WTC11 (cell line): ENCODE measurements at regions not wholly inside any gene's neighbourhood (a gene's known extent, or its start where the extent isn't known, plus 50 kb on each side); places are given as distances from the start of the nearest gene placed in this dataset.

Source experiments
- ATAC-seq: fragments of 200-7000 bp; cut with Tn5 transposase; 2 replicates; pipeline ENCODE4 v1.10.0; 2021; ENCODE audit warnings: mild to moderate bottlenecking, moderate library complexity
- CTCF ChIA-PET: fragments of 300-600 bp; sonication (Branson Sonifier 250); formaldehyde crosslinking; loops from one replicate; lab custom pipeline; 2021; ENCODE audit warnings: antibody characterized with exemption; lab: Charles Lee
- POLR2A ChIA-PET: fragments of 350-600 bp; sonication (Branson Sonifier 250); formaldehyde crosslinking; loops from one replicate; lab custom pipeline; 2021; ENCODE audit warnings: antibody characterized with exemption; lab: Charles Lee
- DNase-seq: peaks from one replicate; pipeline ENCODE4 v3.0.0; 2021; ENCODE audit warnings: low spot score
- H3K27ac Mint-ChIP-seq: 2 replicates; pipeline ENCODE4 v1.8.0; 2021; ENCODE audit warnings: mixed read lengths
- H3K27me3 Mint-ChIP-seq: 2 replicates; pipeline ENCODE4 v1.8.0; 2021; ENCODE audit warnings: low read depth, mild to moderate bottlenecking, moderate library complexity, mixed read lengths
- H3K36me3 Mint-ChIP-seq: 2 replicates; pipeline ENCODE4 v1.8.0; 2021; ENCODE audit warnings: mixed read lengths
- H3K4me1 Mint-ChIP-seq: 2 replicates; pipeline ENCODE4 v1.8.0; 2022; ENCODE audit warnings: mixed read lengths
- H3K4me3 Mint-ChIP-seq: 2 replicates; pipeline ENCODE4 v1.8.0; 2021; ENCODE audit warnings: mild to moderate bottlenecking, moderate library complexity, mixed read lengths
- H3K9me3 Mint-ChIP-seq: 2 replicates; pipeline ENCODE4 v1.8.0; 2021; ENCODE audit warnings: mixed read lengths
- ATF1 ChIP-seq: sonication (generic); formaldehyde crosslinking; IDR thresholded peaks from 2 replicates; pipeline ENCODE4 v1.8.1; 2023; ENCODE audit warnings: mild to moderate bottlenecking, moderate library complexity, missing genetic modification reagents
- CREM ChIP-seq: sonication (generic); formaldehyde crosslinking; IDR thresholded peaks from 2 replicates; pipeline ENCODE4 v1.8.1; 2022; ENCODE audit warnings: mild to moderate bottlenecking, missing genetic modification reagents, moderate library complexity
- ELF4 ChIP-seq: sonication (generic); formaldehyde crosslinking; IDR thresholded peaks from 2 replicates; pipeline ENCODE4 v1.8.1; 2022; ENCODE audit warnings: low read depth, mild to moderate bottlenecking, moderate library complexity, missing genetic modification reagents
- GRHL2 ChIP-seq: fragments of 250-450 bp; sonication (Bioruptor Pico); IDR thresholded peaks from 2 replicates; pipeline ENCODE4 v1.8.0; 2022; ENCODE audit warnings: mild to moderate bottlenecking, moderate library complexity; ENCODE audit not compliant: insufficient replicate concordance, severe bottlenecking
- IRF2 ChIP-seq: sonication (generic); formaldehyde crosslinking; IDR thresholded peaks from 2 replicates; pipeline ENCODE4 v1.8.0; 2022; ENCODE audit warnings: low read depth, missing genetic modification reagents, borderline replicate concordance
- KAT7 ChIP-seq: sonication (generic); formaldehyde crosslinking; IDR thresholded peaks from 2 replicates; pipeline ENCODE4 v1.8.1; 2023; ENCODE audit warnings: missing genetic modification reagents, mild to moderate bottlenecking, borderline replicate concordance
- TCF7 ChIP-seq: sonication (generic); formaldehyde crosslinking; IDR thresholded peaks from 2 replicates; pipeline ENCODE4 v1.8.0; 2022; ENCODE audit warnings: mild to moderate bottlenecking, low read depth, missing genetic modification reagents, moderate library complexity
- TP53 ChIP-seq: sonication (generic); formaldehyde crosslinking; IDR thresholded peaks from 2 replicates; pipeline ENCODE4 v1.8.1; 2023; ENCODE audit warnings: mild to moderate bottlenecking, missing genetic modification reagents
- ZNF232 ChIP-seq: sonication (generic); formaldehyde crosslinking; IDR thresholded peaks from 2 replicates; pipeline ENCODE4 v1.8.0; 2022; ENCODE audit warnings: mild to moderate bottlenecking, missing genetic modification reagents
- ZNF263 ChIP-seq: sonication (generic); formaldehyde crosslinking; IDR thresholded peaks from 2 replicates; pipeline ENCODE4 v1.8.1; 2022; ENCODE audit warnings: low read depth, mild to moderate bottlenecking, moderate library complexity, missing genetic modification reagents
- ZNF396 ChIP-seq: fragments of 250-450 bp; sonication (Bioruptor Pico); IDR thresholded peaks from 2 replicates; pipeline ENCODE4 v1.8.0; 2021; ENCODE audit warnings: mild to moderate bottlenecking, moderate library complexity, borderline replicate concordance
- TF ChIP-seq, protein P1 (sequence below): sonication (generic); formaldehyde crosslinking; IDR thresholded peaks from 2 replicates; pipeline ENCODE4 v1.8.1; 2022; ENCODE audit warnings: low read depth, mild to moderate bottlenecking, moderate library complexity, missing genetic modification reagents, borderline replicate concordance
- TF ChIP-seq, protein P2 (sequence below): sonication (generic); formaldehyde crosslinking; IDR thresholded peaks from 2 replicates; pipeline ENCODE4 v1.8.1; 2022; ENCODE audit warnings: low read depth, missing genetic modification reagents, borderline replicate concordance
- TF ChIP-seq, protein P3 (sequence below): sonication (generic); formaldehyde crosslinking; conservative IDR thresholded peaks from 2 replicates; pipeline ENCODE4 v1.8.1; 2023; ENCODE audit warnings: mild to moderate bottlenecking, low read depth, missing genetic modification reagents, moderate library complexity
- TF ChIP-seq, protein P4 (sequence below): sonication (generic); formaldehyde crosslinking; IDR thresholded peaks from 2 replicates; pipeline ENCODE4 v1.8.0; 2022; ENCODE audit warnings: mild to moderate bottlenecking, missing genetic modification reagents
- TF ChIP-seq, protein P5 (sequence below): sonication (generic); formaldehyde crosslinking; IDR thresholded peaks from 2 replicates; pipeline ENCODE4 v1.8.0; 2023; ENCODE audit warnings: missing genetic modification reagents, mild to moderate bottlenecking, borderline replicate concordance
- TF ChIP-seq, protein P6 (sequence below): sonication (generic); formaldehyde crosslinking; IDR thresholded peaks from 2 replicates; pipeline ENCODE4 v1.8.0; 2022; ENCODE audit warnings: mild to moderate bottlenecking, missing genetic modification reagents
- TF ChIP-seq, protein P7 (sequence below): sonication (generic); formaldehyde crosslinking; conservative IDR thresholded peaks from 2 replicates; pipeline ENCODE4 v1.8.1; 2022; ENCODE audit warnings: mild to moderate bottlenecking, missing genetic modification reagents

DNA sequence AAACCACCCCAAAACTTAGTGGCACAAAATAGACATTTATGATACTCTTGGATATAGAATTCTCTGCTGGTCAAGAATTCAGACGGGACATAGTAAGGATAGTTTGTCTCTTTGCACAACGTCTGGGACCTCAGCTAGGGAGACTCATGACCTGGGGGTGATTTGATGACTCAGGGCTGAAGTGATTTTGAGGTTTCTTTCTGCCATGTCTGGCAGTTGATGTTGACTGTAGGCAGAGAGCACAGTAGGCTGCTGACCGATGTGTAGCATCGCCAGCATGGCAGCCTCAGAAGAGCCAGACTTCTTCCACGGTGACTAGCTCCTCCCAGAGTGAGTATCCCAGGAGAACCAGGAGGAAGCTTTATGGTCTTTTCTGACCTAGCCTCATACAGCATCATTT lies 88.9 kb upstream of the FRMD6 start:
- no peak for ATAC-seq
- Mint-ChIP-seq H3K36me3 (no peaks in the 10 kb centered on the region), H3K4me3 (no peak overlapping the region), H3K4me1 (peaks cover 32% of the 10 kb centered on the region), H3K27me3 (no peaks in the 10 kb centered on the region), H3K9me3 (no peaks in the 10 kb centered on the region; the same call in 1 of the 2 replicates), H3K27ac (no peak overlapping the region)
- TF ChIP-seq, protein P1, sequence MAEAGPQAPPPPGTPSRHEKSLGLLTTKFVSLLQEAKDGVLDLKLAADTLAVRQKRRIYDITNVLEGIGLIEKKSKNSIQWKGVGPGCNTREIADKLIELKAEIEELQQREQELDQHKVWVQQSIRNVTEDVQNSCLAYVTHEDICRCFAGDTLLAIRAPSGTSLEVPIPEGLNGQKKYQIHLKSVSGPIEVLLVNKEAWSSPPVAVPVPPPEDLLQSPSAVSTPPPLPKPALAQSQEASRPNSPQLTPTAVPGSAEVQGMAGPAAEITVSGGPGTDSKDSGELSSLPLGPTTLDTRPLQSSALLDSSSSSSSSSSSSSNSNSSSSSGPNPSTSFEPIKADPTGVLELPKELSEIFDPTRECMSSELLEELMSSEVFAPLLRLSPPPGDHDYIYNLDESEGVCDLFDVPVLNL, result no peak
- no peak for TF ChIP-seq ZNF232 (CRISPR knock-in tag)
- TF ChIP-seq, protein P2, sequence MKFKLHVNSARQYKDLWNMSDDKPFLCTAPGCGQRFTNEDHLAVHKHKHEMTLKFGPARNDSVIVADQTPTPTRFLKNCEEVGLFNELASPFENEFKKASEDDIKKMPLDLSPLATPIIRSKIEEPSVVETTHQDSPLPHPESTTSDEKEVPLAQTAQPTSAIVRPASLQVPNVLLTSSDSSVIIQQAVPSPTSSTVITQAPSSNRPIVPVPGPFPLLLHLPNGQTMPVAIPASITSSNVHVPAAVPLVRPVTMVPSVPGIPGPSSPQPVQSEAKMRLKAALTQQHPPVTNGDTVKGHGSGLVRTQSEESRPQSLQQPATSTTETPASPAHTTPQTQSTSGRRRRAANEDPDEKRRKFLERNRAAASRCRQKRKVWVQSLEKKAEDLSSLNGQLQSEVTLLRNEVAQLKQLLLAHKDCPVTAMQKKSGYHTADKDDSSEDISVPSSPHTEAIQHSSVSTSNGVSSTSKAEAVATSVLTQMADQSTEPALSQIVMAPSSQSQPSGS, result no peak
- no peak for TF ChIP-seq ELF4 (CRISPR knock-in tag)
- no peak for TF ChIP-seq GRHL2 (CRISPR knock-in tag)
- no peak for TF ChIP-seq IRF2
- no peak for TF ChIP-seq ZNF396 (CRISPR knock-in tag)
- TF ChIP-seq, protein P3, sequence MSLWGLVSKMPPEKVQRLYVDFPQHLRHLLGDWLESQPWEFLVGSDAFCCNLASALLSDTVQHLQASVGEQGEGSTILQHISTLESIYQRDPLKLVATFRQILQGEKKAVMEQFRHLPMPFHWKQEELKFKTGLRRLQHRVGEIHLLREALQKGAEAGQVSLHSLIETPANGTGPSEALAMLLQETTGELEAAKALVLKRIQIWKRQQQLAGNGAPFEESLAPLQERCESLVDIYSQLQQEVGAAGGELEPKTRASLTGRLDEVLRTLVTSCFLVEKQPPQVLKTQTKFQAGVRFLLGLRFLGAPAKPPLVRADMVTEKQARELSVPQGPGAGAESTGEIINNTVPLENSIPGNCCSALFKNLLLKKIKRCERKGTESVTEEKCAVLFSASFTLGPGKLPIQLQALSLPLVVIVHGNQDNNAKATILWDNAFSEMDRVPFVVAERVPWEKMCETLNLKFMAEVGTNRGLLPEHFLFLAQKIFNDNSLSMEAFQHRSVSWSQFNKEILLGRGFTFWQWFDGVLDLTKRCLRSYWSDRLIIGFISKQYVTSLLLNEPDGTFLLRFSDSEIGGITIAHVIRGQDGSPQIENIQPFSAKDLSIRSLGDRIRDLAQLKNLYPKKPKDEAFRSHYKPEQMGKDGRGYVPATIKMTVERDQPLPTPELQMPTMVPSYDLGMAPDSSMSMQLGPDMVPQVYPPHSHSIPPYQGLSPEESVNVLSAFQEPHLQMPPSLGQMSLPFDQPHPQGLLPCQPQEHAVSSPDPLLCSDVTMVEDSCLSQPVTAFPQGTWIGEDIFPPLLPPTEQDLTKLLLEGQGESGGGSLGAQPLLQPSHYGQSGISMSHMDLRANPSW (CRISPR knock-in tag), result no peak
- TF ChIP-seq, protein P4, sequence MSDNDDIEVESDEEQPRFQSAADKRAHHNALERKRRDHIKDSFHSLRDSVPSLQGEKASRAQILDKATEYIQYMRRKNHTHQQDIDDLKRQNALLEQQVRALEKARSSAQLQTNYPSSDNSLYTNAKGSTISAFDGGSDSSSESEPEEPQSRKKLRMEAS, result no peak
- TF ChIP-seq, protein P5, sequence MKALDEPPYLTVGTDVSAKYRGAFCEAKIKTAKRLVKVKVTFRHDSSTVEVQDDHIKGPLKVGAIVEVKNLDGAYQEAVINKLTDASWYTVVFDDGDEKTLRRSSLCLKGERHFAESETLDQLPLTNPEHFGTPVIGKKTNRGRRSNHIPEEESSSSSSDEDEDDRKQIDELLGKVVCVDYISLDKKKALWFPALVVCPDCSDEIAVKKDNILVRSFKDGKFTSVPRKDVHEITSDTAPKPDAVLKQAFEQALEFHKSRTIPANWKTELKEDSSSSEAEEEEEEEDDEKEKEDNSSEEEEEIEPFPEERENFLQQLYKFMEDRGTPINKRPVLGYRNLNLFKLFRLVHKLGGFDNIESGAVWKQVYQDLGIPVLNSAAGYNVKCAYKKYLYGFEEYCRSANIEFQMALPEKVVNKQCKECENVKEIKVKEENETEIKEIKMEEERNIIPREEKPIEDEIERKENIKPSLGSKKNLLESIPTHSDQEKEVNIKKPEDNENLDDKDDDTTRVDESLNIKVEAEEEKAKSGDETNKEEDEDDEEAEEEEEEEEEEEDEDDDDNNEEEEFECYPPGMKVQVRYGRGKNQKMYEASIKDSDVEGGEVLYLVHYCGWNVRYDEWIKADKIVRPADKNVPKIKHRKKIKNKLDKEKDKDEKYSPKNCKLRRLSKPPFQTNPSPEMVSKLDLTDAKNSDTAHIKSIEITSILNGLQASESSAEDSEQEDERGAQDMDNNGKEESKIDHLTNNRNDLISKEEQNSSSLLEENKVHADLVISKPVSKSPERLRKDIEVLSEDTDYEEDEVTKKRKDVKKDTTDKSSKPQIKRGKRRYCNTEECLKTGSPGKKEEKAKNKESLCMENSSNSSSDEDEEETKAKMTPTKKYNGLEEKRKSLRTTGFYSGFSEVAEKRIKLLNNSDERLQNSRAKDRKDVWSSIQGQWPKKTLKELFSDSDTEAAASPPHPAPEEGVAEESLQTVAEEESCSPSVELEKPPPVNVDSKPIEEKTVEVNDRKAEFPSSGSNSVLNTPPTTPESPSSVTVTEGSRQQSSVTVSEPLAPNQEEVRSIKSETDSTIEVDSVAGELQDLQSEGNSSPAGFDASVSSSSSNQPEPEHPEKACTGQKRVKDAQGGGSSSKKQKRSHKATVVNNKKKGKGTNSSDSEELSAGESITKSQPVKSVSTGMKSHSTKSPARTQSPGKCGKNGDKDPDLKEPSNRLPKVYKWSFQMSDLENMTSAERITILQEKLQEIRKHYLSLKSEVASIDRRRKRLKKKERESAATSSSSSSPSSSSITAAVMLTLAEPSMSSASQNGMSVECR (CRISPR knock-in tag), result no peak
- TF ChIP-seq ZNF263 (CRISPR knock-in tag), result no peak
- TF ChIP-seq CREM, result no peak
- TF ChIP-seq, protein P6, sequence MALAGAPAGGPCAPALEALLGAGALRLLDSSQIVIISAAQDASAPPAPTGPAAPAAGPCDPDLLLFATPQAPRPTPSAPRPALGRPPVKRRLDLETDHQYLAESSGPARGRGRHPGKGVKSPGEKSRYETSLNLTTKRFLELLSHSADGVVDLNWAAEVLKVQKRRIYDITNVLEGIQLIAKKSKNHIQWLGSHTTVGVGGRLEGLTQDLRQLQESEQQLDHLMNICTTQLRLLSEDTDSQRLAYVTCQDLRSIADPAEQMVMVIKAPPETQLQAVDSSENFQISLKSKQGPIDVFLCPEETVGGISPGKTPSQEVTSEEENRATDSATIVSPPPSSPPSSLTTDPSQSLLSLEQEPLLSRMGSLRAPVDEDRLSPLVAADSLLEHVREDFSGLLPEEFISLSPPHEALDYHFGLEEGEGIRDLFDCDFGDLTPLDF, result no peak
- no peak for TF ChIP-seq KAT7 (CRISPR knock-in tag)
- TF ChIP-seq, protein P7, sequence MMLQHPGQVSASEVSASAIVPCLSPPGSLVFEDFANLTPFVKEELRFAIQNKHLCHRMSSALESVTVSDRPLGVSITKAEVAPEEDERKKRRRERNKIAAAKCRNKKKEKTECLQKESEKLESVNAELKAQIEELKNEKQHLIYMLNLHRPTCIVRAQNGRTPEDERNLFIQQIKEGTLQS, result no peak
- no peak for TF ChIP-seq ATF1 (CRISPR knock-in tag)
- no peak for TF ChIP-seq TP53 (CRISPR knock-in tag)
- no peak for TF ChIP-seq TCF7 (CRISPR knock-in tag)
- POLR2A ChIA-PET, result no interaction called here
- no peak for DNase-seq
- CTCF ChIA-PET, result no interaction called here
